Activated naive CD8-positive, alpha-beta T cell treated with anti-CD3 and anti-CD28 coated beads, Interleukin-2, amount 10 ng/mL, durations not matched to agents 7 days and 5 days (primary cell): ENCODE measurements at regions not wholly inside any gene's neighbourhood (a gene's known extent, or its start where the extent isn't known, plus 50 kb on each side); places are given as distances from the start of the nearest gene placed in this dataset.

Experiments
- ATAC-seq: fragments of 150-1000 bp; cut with Tn5 transposase; one replicate; pipeline ENCODE4 v1.10.0; 2021; ENCODE audit warnings: low read depth, moderate library complexity
- POLR2A ChIA-PET: fragments of 350-600 bp; sonication (Branson Sonifier 250); formaldehyde crosslinking; loops from one replicate; lab custom pipeline; 2021; ENCODE audit warnings: antibody characterized with exemption; lab: Charles Lee
- DNase-seq: peaks from one replicate; pipeline ENCODE4 v3.0.0; 2021
- H3K27ac Mint-ChIP-seq: one replicate; pipeline ENCODE4 v1.8.0; 2022; ENCODE audit warnings: mild to moderate bottlenecking, mixed read lengths
- H3K27me3 Mint-ChIP-seq: one replicate; pipeline ENCODE4 v1.8.0; 2022; ENCODE audit warnings: mild to moderate bottlenecking, moderate library complexity, mixed read lengths
- H3K36me3 Mint-ChIP-seq: one replicate; pipeline ENCODE4 v1.8.0; 2021; ENCODE audit warnings: mild to moderate bottlenecking, mixed read lengths
- H3K4me1 Mint-ChIP-seq: one replicate; pipeline ENCODE4 v1.8.0; 2021; ENCODE audit warnings: mixed read lengths
- H3K4me3 Mint-ChIP-seq: one replicate; pipeline ENCODE4 v1.8.0; 2022; ENCODE audit warnings: mild to moderate bottlenecking, moderate library complexity, mixed read lengths
- H3K9me3 Mint-ChIP-seq: one replicate; pipeline ENCODE4 v1.8.0; 2021; ENCODE audit warnings: mixed read lengths

GRCh38 chr4:153034681-153035080, 98.6 kb downstream of the FHDC1 start:
- H3K4me3 Mint-ChIP-seq = no peak overlapping the region
- no peaks in the 10 kb centered on the region for H3K4me1 Mint-ChIP-seq
- POLR2A ChIA-PET = no interaction called here

GRCh38 chr4:153036931-153037482, 100.9 kb downstream of the FHDC1 start:
- peaks cover 14% of the 10 kb centered on the region for H3K27me3 Mint-ChIP-seq
- peaks cover 4% of the 10 kb centered on the region for H3K9me3 Mint-ChIP-seq
- H3K27ac Mint-ChIP-seq = no peak overlapping the region
- no peak for DNase-seq
- no peak for ATAC-seq
- POLR2A ChIA-PET = no interaction called here
- H3K4me3 Mint-ChIP-seq = no peak overlapping the region
- no peaks in the 10 kb centered on the region for H3K4me1 Mint-ChIP-seq
- H3K36me3 Mint-ChIP-seq = no peaks in the 10 kb centered on the region

More at GRCh38 chr4:153034681-153035080, 98.6 kb downstream of the FHDC1 start:
- no peak for DNase-seq
- no peaks in the 10 kb centered on the region for H3K36me3 Mint-ChIP-seq
- peaks cover 6% of the 10 kb centered on the region for H3K9me3 Mint-ChIP-seq
- H3K27ac Mint-ChIP-seq = no peak overlapping the region
- peaks cover 11% of the 10 kb centered on the region for H3K27me3 Mint-ChIP-seq
- ATAC-seq = no peak

GRCh38 chr4:153038623-153039311, 102.6 kb downstream of the FHDC1 start:
- Mint-ChIP-seq H3K4me3 (no peak overlapping the region), H3K4me1 (no peaks in the 10 kb centered on the region), H3K27me3 (peaks cover 14% of the 10 kb centered on the region), H3K36me3 (no peaks in the 10 kb centered on the region), H3K9me3 (peaks cover 4% of the 10 kb centered on the region), H3K27ac (no peak overlapping the region)
- POLR2A ChIA-PET = no interaction called here
- ATAC-seq (no peak), DNase-seq (no peak)

GRCh38 chr4:153039542-153040185, 103.5 kb downstream of the FHDC1 start:
- POLR2A ChIA-PET = no interaction called here
- peaks cover 14% of the 10 kb centered on the region for H3K27me3 Mint-ChIP-seq
- peak overlapping the region; percentile 37 for H3K27ac Mint-ChIP-seq
- no peaks in the 10 kb centered on the region for H3K4me1 Mint-ChIP-seq
- H3K36me3 Mint-ChIP-seq = no peaks in the 10 kb centered on the region
- DNase-seq = no peak
- no peak for ATAC-seq
- peaks cover 4% of the 10 kb centered on the region for H3K9me3 Mint-ChIP-seq
- H3K4me3 Mint-ChIP-seq = no peak overlapping the region

GRCh38 chr4:153040677-153041076, 104.6 kb downstream of the FHDC1 start:
- ATAC-seq (no peak), DNase-seq (no peak)
- Mint-ChIP-seq H3K36me3 (no peaks in the 10 kb centered on the region), H3K9me3 (peaks cover 4% of the 10 kb centered on the region), H3K27me3 (peaks cover 14% of the 10 kb centered on the region), H3K4me3 (no peak overlapping the region), H3K27ac (no peak overlapping the region), H3K4me1 (peaks cover 3% of the 10 kb centered on the region)
- POLR2A ChIA-PET = no interaction called here

- POLR2A ChIA-PET = no interaction called here
- Mint-ChIP-seq H3K36me3 (no peaks in the 10 kb centered on the region), H3K9me3 (peaks cover 4% of the 10 kb centered on the region), H3K27ac (no peak overlapping the region), H3K27me3 (peaks cover 9% of the 10 kb centered on the region), H3K4me1 (peaks cover 3% of the 10 kb centered on the region), H3K4me3 (no peak overlapping the region)
- ATAC-seq = no peak
- DNase-seq = no peak
Observed at GRCh38 chr4:153044036-153044435, 107.9 kb downstream of the FHDC1 start.

GRCh38 chr4:153045111-153045982, 109.2 kb downstream of the FHDC1 start:
- no peaks in the 10 kb centered on the region for H3K9me3 Mint-ChIP-seq
- H3K4me1 Mint-ChIP-seq = peaks cover 3% of the 10 kb centered on the region
- H3K27ac Mint-ChIP-seq = no peak overlapping the region
- ATAC-seq = no peak
- POLR2A ChIA-PET = no interaction called here
- H3K27me3 Mint-ChIP-seq = peaks cover 7% of the 10 kb centered on the region
- no peak for DNase-seq
- H3K4me3 Mint-ChIP-seq = no peak overlapping the region
- H3K36me3 Mint-ChIP-seq = no peaks in the 10 kb centered on the region

GRCh38 chr4:153058671-153059060, 122.5 kb downstream of the FHDC1 start:
- no peaks in the 10 kb centered on the region for H3K36me3 Mint-ChIP-seq
- POLR2A ChIA-PET = no interaction called here
- H3K27me3 Mint-ChIP-seq = peaks cover 35% of the 10 kb centered on the region
- no peak for ATAC-seq
- DNase-seq = no peak
- H3K4me1 Mint-ChIP-seq = no peaks in the 10 kb centered on the region
- no peak overlapping the region for H3K27ac Mint-ChIP-seq
- H3K9me3 Mint-ChIP-seq = no peaks in the 10 kb centered on the region
- no peak overlapping the region for H3K4me3 Mint-ChIP-seq

- no peaks in the 10 kb centered on the region for H3K36me3 Mint-ChIP-seq
- no peak overlapping the region for H3K27ac Mint-ChIP-seq
Observed at GRCh38 chr4:153060196-153060595, 124.1 kb downstream of the FHDC1 start.

GRCh38 chr4:153061971-153062370, 125.8 kb downstream of the FHDC1 start:
- no peak for DNase-seq
- H3K27ac Mint-ChIP-seq = no peak overlapping the region
- ATAC-seq = no peak
- H3K36me3 Mint-ChIP-seq = no peaks in the 10 kb centered on the region
- H3K4me3 Mint-ChIP-seq = no peak overlapping the region
- no peaks in the 10 kb centered on the region for H3K9me3 Mint-ChIP-seq
- H3K4me1 Mint-ChIP-seq = no peaks in the 10 kb centered on the region
- H3K27me3 Mint-ChIP-seq = peaks cover 22% of the 10 kb centered on the region
- POLR2A ChIA-PET = no interaction called here

More at GRCh38 chr4:153060196-153060595, 124.1 kb downstream of the FHDC1 start:
- no peak for ATAC-seq
- Mint-ChIP-seq H3K27me3 (peaks cover 30% of the 10 kb centered on the region), H3K4me3 (no peak overlapping the region), H3K4me1 (no peaks in the 10 kb centered on the region), H3K9me3 (no peaks in the 10 kb centered on the region)
- no peak for DNase-seq
- POLR2A ChIA-PET = no interaction called here

- Mint-ChIP-seq H3K9me3 (no peaks in the 10 kb centered on the region), H3K4me3 (no peak overlapping the region), H3K4me1 (no peaks in the 10 kb centered on the region), H3K27me3 (peaks cover 18% of the 10 kb centered on the region), H3K27ac (no peak overlapping the region), H3K36me3 (no peaks in the 10 kb centered on the region)
- ATAC-seq (no peak), DNase-seq (no peak)
- POLR2A ChIA-PET = no interaction called here
Observed at GRCh38 chr4:153062652-153063168, 126.6 kb downstream of the FHDC1 start.

- Mint-ChIP-seq H3K9me3 (no peaks in the 10 kb centered on the region), H3K36me3 (no peaks in the 10 kb centered on the region), H3K4me1 (no peaks in the 10 kb centered on the region), H3K27ac (no peak overlapping the region), H3K27me3 (peaks cover 10% of the 10 kb centered on the region), H3K4me3 (no peak overlapping the region)
- ATAC-seq = no peak
- no peak for DNase-seq
- POLR2A ChIA-PET = no interaction called here
Observed at GRCh38 chr4:153063490-153063889, 127.4 kb downstream of the FHDC1 start.

- ATAC-seq = no peak
- no peaks in the 10 kb centered on the region for H3K9me3 Mint-ChIP-seq
Observed at GRCh38 chr4:153064571-153064970, 128.4 kb downstream of the FHDC1 start.

More at GRCh38 chr4:153064571-153064970, 128.4 kb downstream of the FHDC1 start:
- POLR2A ChIA-PET = interaction anchor here (0.7 kb wide), 1 partner anchor 531 kb away, joined by 6 read pairs; no protein-coding TSS in a partner anchor
- Mint-ChIP-seq H3K4me1 (no peaks in the 10 kb centered on the region), H3K36me3 (no peaks in the 10 kb centered on the region), H3K27ac (no peak overlapping the region), H3K4me3 (no peak overlapping the region), H3K27me3 (peaks cover 6% of the 10 kb centered on the region)
- no peak for DNase-seq
